HepG2 (cell line): ENCODE measurements at regions not wholly inside any gene's neighbourhood (a gene's known extent, or its start where the extent isn't known, plus 50 kb on each side); places are given as distances from the start of the nearest gene placed in this dataset.

ENCODE experiments used
- ATAC-seq: fragments of 200-7000 bp; cut with Tn5 transposase; 3 replicates; pipeline ENCODE4 v1.9.1; 2020; ENCODE audit warnings: mild to moderate bottlenecking, moderate library complexity
- BruUV-seq: library from RNA; stranded (reverse); fragments of 400-500 nt; replicated peaks from 2 replicates; lab custom pipeline; 2021; lab: Mats Ljungman, UMichigan
- CTCF ChIA-PET: fragments of 300-600 bp; formaldehyde crosslinking; extraction: SDS; loops from one replicate; lab custom pipeline; 2021; ENCODE audit warnings: low total read pairs, inconsistent platforms, low intra/inter-chr PET ratio; lab: Yijun Ruan, JAX
- POLR2A ChIA-PET: fragments of 350-600 bp; sonication (Branson Sonifier 250); formaldehyde crosslinking; loops from one replicate; lab custom pipeline; 2020; ENCODE audit warnings: antibody characterized with exemption, inconsistent platforms; lab: Yijun Ruan, JAX
- DNase-seq: peaks from one replicate; pipeline ENCODE4 v3.0.0-alpha.2; 2015; ENCODE audit warnings: low spot score
- FAIRE-seq: peaks from 3 replicates; lab custom pipeline; 2011; peaks lifted over from hg19 to GRCh38; lab: Jason Lieb, UNC
- H2AFZ ChIP-seq: one replicate; pipeline ENCODE4 v1.6.1; 2011; ENCODE audit warnings: low read length, inconsistent platforms
- H3K27ac ChIP-seq: fragments of 300-600 bp; 3 replicates; pipeline ENCODE4 v1.8.0; 2011; ENCODE audit warnings: mixed run types, mild to moderate bottlenecking, mixed read lengths, low read length, inconsistent platforms; ENCODE audit not compliant: insufficient read depth; ENCODE audit errors: extremely low read length
- H3K27me3 ChIP-seq, 2 experiments: fragments of 200-600 bp in 1 of 2; 2 replicates in 1 of 2; 3 replicates in 1 of 2; pipeline versions ENCODE4 v1.6.0 to v1.8.0; 2011; ENCODE audit warnings: low read length in 2 of 2, mild to moderate bottlenecking in 2 of 2, moderate library complexity in 2 of 2, inconsistent platforms in 1 of 2; ENCODE audit not compliant: insufficient read depth in 2 of 2, control insufficient read depth in 1 of 2
- H3K36me3 ChIP-seq, 2 experiments: fragments of 200-600 bp in 1 of 2; replicated peaks in 1 of 2; 2 replicates in 1 of 2; 3 replicates in 1 of 2; pipeline versions ENCODE4 v1.5.1 to v1.8.0; 2011; ENCODE audit warnings: low read length in 2 of 2, inconsistent platforms in 1 of 2; ENCODE audit not compliant: insufficient read depth in 2 of 2, control insufficient read depth in 1 of 2
- H3K4me1 ChIP-seq: 2 replicates; pipeline ENCODE4 v1.5.1; 2012; ENCODE audit warnings: low read length, inconsistent platforms; ENCODE audit not compliant: insufficient read depth
- H3K4me2 ChIP-seq: 2 replicates; pipeline ENCODE4 v1.6.0; 2011; ENCODE audit warnings: low read depth, low read length, inconsistent platforms
- H3K4me3 ChIP-seq, 3 experiments: fragments of 200-600 bp in 1 of 3; sonication (generic), shearing (Covaris generic) in 1 of 3; replicated peaks in 1 of 3; 2 replicates each; pipeline ENCODE4 v1.5.1; 2011 to 2016; ENCODE audit warnings: low read length in 3 of 3, inconsistent platforms in 2 of 3, low read depth in 2 of 3, mild to moderate bottlenecking in 2 of 3, control low read depth in 1 of 3, mixed read lengths in 1 of 3; ENCODE audit not compliant: insufficient read depth in 1 of 3
- H3K79me2 ChIP-seq: one replicate; pipeline ENCODE4 v1.6.1; 2011; ENCODE audit warnings: low read length, inconsistent platforms; ENCODE audit not compliant: insufficient read depth
- H3K9ac ChIP-seq: 2 replicates; pipeline ENCODE4 v1.6.0; 2011; ENCODE audit warnings: mild to moderate bottlenecking, low read depth, low read length, inconsistent platforms; ENCODE audit not compliant: insufficient read depth
- H3K9me3 ChIP-seq: 2 replicates; pipeline ENCODE4 v1.5.1; 2012; ENCODE audit warnings: mild to moderate bottlenecking, low read length
- H4K20me1 ChIP-seq: 2 replicates; pipeline ENCODE4 v1.6.0; 2011; ENCODE audit warnings: inconsistent platforms, mild to moderate bottlenecking, low read length, moderate library complexity; ENCODE audit not compliant: insufficient read depth
- GTF2F1 ChIP-seq: fragments of 150-350 bp; IDR thresholded peaks from 2 replicates; pipeline ENCODE4 v1.6.1; 2014; ENCODE audit warnings: low read length
- RBAK ChIP-seq: sonication (generic); formaldehyde crosslinking; IDR thresholded peaks from 2 replicates; pipeline ENCODE4 v1.5.1; 2020; ENCODE audit warnings: mild to moderate bottlenecking, missing genetic modification reagents
- WGBS: methylation state at CpG from one replicate; pipeline ENCODE4 v1.1.6; 2017; ENCODE audit warnings: low lambda C conversion rate; 5-methylcytosine and 5-hydroxymethylcytosine counted together
- in situ Hi-C: cut with HindIII; loops from 2 replicates; pipeline ENCODE4 v1.10.0; 2017; ENCODE audit warnings: low pct_unique_long_range_greater_than_20kb; ENCODE audit not compliant: extremely low pct_ligation_motif_present
- intact Hi-C: fragments of 100-400 bp; cut with micrococcal nuclease; formaldehyde crosslinking; loops from one replicate; pipeline ENCODE4 v1.10.0; 2022; ENCODE audit not compliant: unreplicated experiment
- TF ChIP-seq, protein P1 (sequence below): sonication (generic); formaldehyde crosslinking; IDR thresholded peaks from 2 replicates; pipeline ENCODE4 v1.5.0; 2020; ENCODE audit warnings: mild to moderate bottlenecking, missing genetic modification reagents
- TF ChIP-seq, protein P2 (sequence below): sonication (generic); formaldehyde crosslinking; IDR thresholded peaks from 2 replicates; pipeline ENCODE4 v1.4.0; 2020; ENCODE audit warnings: mild to moderate bottlenecking, low read depth, missing genetic modification reagents
- TF ChIP-seq, protein P3 (sequence below): sonication (generic); formaldehyde crosslinking; IDR thresholded peaks from 2 replicates; pipeline ENCODE4 v1.5.1; 2020; ENCODE audit warnings: missing genetic modification reagents, mild to moderate bottlenecking, borderline replicate concordance

DNA sequence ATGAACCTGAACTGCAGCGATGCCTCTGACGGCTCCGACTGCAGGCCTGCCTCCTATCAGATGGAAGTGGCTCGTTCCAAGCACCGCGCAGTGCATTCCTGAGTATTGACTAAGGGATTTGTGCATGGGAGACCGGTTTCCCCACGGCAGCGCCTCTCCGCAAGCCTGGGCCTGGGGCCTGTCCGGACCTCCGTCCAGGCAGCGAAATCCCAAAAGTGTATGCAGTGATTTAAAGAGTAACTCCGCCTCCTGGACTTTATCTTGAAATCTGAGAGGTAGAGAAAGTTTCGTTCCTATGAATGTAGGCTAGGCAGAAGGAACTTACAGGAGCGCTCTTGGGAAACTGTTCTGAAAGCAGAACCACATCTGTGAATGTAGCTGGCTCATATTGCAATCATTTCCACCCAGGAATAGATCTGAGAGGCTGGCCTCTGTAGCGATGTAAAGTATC is 106.2 kb upstream of the CELF2 start:
- no peak overlapping the region for H3K4me3 ChIP-seq
- no peaks in the 10 kb centered on the region for H3K9me3 ChIP-seq
- no peaks in the 10 kb centered on the region for H4K20me1 ChIP-seq
- H3K9ac ChIP-seq: no peak overlapping the region
- intact Hi-C loops: no loop called here
- no peaks in the 10 kb centered on the region for H3K36me3 ChIP-seq
- no peak overlapping the region for H2AFZ ChIP-seq
- no peak for FAIRE-seq
- POLR2A ChIA-PET: no interaction called here
- no TSS peak for BruUV-seq
- WGBS: 24% methylated on average over 8 of the region's 17 CpGs
- no peaks in the 10 kb centered on the region for H3K79me2 ChIP-seq
- H3K27ac ChIP-seq: no peak overlapping the region
- DNase-seq: no peak
- no peak overlapping the region for H3K4me2 ChIP-seq
- TF ChIP-seq, protein P1, sequence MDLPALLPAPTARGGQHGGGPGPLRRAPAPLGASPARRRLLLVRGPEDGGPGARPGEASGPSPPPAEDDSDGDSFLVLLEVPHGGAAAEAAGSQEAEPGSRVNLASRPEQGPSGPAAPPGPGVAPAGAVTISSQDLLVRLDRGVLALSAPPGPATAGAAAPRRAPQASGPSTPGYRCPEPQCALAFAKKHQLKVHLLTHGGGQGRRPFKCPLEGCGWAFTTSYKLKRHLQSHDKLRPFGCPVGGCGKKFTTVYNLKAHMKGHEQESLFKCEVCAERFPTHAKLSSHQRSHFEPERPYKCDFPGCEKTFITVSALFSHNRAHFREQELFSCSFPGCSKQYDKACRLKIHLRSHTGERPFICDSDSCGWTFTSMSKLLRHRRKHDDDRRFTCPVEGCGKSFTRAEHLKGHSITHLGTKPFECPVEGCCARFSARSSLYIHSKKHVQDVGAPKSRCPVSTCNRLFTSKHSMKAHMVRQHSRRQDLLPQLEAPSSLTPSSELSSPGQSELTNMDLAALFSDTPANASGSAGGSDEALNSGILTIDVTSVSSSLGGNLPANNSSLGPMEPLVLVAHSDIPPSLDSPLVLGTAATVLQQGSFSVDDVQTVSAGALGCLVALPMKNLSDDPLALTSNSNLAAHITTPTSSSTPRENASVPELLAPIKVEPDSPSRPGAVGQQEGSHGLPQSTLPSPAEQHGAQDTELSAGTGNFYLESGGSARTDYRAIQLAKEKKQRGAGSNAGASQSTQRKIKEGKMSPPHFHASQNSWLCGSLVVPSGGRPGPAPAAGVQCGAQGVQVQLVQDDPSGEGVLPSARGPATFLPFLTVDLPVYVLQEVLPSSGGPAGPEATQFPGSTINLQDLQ (CRISPR knock-in tag): no peak
- no peak for TF ChIP-seq RBAK
- TF ChIP-seq, protein P2, sequence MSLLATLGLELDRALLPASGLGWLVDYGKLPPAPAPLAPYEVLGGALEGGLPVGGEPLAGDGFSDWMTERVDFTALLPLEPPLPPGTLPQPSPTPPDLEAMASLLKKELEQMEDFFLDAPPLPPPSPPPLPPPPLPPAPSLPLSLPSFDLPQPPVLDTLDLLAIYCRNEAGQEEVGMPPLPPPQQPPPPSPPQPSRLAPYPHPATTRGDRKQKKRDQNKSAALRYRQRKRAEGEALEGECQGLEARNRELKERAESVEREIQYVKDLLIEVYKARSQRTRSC (CRISPR knock-in tag): no peak
- no peak for TF ChIP-seq GTF2F1
- TF ChIP-seq, protein P3, sequence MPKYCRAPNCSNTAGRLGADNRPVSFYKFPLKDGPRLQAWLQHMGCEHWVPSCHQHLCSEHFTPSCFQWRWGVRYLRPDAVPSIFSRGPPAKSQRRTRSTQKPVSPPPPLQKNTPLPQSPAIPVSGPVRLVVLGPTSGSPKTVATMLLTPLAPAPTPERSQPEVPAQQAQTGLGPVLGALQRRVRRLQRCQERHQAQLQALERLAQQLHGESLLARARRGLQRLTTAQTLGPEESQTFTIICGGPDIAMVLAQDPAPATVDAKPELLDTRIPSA (CRISPR knock-in tag): no peak
- in situ Hi-C loops: no loop called here
- CTCF ChIA-PET: no interaction called here
- no peaks in the 10 kb centered on the region for H3K4me1 ChIP-seq
- H3K27me3 ChIP-seq: no peaks in the 10 kb centered on the region; a peak in 1 of 5 replicates
- ATAC-seq: no peak
